HG02759 (cell line): ENCODE measurements at regions not wholly inside any gene's neighbourhood (a gene's known extent, or its start where the extent isn't known, plus 50 kb on each side); places are given as distances from the start of the nearest gene placed in this dataset.

Source experiments
- ATAC-seq: cut with Tn5 transposase; IDR thresholded peaks from one replicate; pipeline ENCODE4 v1.9.1; 2021; ENCODE audit warnings: mild to moderate bottlenecking, moderate library complexity; ENCODE audit not compliant: unreplicated experiment

DNA sequence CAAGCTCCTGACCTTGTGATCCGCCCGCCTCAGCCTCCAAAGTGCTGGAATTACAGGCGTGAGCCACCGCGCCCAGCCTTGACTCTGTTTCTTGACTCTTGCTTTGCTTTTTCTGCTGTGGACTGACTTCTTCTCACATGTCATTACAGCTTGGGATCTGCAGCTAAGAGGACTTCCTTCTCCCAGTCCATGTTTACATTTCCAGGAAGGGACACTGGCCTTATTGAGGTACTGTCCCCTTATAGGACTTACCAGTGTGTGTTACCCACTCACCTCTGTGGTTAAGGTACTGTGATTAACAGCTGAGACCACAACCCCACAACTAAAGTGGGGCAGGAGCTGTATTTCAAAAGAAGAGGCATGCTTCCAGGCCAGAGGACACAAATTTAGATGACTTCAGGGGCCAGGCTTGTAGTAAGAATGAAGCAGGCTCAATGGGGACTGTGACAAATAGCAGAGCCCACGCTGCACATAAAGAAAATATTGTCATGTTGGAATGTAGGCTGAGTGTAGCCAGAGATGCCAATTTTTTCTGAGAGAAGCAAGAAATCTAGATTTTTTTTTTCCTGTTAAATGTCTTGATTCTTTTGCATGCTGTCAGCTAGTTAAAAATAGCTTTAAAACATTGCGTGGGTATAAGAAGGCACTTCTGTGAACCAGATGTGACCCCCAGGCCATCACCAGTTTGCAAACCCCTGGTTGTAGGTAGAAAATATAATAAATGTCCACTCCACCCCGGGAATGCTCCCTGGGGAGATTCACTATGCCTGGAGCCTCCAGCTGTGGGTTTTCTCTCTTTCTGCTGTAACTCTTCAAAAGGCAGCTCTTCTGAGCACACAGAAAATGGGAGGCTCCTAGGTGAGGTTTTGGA lies 75.0 kb downstream of the PTPDC1 start:
- no peak for ATAC-seq

GRCh38 chr9:94160594-94161501 lies 76.6 kb downstream of the PTPDC1 start:
- ATAC-seq: no peak

GRCh38 chr9:94161673-94162072 lies 77.4 kb downstream of the PTPDC1 start:
- no peak for ATAC-seq

GRCh38 chr9:94164806-94165549 lies 80.7 kb downstream of the PTPDC1 start:
- no peak for ATAC-seq

- ATAC-seq: peak; percentile 87
Observed at GRCh38 chr9:94165592-94166235, 81.5 kb downstream of the PTPDC1 start.

- ATAC-seq: peak; percentile 67
Observed at GRCh38 chr9:94166236-94166975, 82.1 kb downstream of the PTPDC1 start.

DNA sequence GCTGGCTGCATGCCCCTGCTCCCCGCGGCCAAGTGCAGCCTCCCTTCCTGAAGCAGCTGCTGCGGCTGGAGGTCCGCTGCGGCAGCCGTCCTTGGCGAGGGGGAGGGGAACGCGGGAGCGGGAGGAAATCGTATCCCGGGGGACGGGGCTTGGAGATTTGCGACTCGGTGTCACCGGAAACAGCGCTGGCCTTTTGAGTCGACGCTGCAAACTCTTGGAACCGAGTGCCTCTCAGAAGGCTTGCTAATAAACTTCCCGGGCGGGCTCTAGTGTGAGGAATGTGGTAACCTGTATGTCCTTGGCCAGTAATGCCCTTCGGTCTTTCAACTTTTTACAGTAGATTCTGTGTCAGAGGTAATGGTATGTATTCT lies 82.7 kb downstream of the PTPDC1 start:
- ATAC-seq: no peak

GRCh38 chr9:94167376-94167890 lies 83.2 kb downstream of the PTPDC1 start:
- ATAC-seq: no peak

DNA sequence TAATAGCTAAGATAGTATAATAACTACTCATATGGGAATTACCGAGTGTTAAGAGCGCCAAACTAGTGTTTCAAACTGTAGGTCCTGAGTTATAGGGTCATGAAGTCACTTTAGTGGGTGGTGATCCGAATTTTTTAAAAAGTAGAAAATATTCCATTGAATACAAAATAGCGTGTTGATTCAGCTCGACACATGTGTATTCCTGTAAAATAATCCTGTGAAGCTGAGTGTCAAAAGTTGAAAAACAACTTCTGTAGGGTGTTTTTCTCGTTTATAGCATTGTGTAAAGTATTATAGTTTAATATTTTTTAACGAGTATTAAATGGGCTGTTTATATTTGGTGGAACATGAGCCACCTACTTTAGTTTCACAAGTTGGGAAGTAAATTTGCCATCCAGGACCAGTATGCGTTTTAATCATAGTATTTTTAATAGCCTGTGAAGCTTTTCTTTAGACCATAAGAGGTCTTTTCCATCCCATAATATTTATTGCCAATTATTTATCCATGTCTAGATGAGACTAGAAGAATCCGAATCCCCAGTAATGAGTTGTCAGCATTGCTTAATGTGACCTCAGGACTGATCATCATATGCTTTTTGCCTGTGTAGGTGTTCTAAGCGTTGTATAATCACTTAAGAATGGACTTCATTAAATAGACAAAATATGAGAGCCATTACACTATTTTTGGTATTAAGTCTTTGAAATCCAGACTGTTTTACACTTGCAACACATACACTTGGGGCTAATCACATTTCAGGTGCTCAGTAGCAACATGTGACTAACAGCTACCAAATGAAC lies 84.1 kb downstream of the PTPDC1 start:
- ATAC-seq: no peak

DNA sequence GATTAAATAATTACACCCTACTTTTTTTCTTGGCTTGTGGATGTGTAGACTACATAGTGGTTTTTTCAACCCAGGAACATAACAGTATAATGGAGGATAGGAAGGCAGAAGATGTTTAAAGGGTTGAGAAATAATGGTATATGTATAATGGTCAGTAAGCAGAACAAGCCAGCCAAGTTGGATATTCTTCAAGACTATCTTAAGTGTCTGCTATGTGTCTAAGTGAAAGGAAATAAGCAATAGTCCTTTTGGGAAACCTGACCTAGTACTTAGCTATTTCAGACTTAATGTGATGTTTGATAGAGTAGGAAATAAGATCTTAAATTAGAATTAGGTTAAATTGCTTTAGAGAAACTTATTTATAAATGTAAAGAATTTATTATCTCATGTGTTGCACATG lies 85.7 kb downstream of the PTPDC1 start:
- no peak for ATAC-seq

- peak; percentile 66 for ATAC-seq
Observed at GRCh38 chr9:94173632-94174031, 85.5 kb upstream of the ZNF169 start.

DNA sequence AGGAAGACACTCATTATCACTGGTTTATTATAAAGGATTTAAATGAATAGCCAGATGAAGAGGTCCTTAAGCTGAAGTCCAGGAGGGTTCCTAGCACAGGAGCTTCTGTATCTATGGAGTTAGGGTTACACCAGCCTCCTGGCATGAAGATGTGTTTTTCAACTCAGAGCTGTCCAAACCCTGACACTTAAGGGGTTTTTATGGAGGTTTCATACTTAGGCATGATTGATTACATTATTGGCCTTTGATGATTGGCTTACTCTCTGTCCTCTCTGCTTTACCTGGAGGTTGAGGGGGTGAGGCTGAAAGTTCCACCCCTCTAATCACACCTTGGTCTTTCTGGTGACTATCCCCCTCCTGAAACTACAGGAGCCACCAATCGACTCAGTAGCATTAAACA lies 84.9 kb upstream of the ZNF169 start:
- ATAC-seq: no peak

DNA sequence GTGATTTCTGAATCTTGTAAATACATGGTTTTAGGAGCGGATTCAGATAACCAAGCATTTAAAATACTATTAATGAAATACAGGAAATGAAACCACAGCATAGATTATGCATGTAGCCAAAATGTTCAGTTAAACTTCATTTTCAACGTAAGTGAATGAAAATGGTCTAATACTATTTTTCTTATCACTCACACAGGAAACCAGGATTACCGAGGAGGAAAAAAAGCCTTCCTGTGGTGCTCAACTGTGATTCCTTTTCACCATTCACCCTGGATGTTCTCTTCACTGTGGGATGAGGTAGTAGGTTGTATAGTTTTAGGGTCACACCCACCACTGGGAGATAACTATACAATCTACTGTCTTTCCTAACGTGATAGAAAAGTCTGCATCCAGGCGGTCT lies 83.4 kb upstream of the ZNF169 start:
- ATAC-seq: no peak

DNA sequence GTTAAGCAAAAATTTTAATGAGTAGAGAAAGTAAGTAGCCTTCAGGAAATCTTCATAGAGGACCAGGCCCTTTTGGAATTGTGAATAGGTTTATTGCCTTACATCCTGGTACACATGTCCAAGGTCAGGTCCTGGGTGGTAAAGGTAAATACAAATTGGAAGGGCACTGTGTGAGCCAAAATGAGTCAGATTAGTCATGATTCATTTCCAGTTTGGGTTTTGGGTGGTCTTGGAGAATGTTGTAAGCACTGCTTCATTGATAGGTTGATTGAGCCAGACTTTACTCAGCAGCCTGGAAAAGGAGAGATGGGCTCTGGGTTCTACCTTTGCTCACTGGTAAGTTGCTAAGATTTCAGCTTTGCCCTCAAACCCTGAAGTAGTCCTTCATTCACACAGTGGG lies 82.5 kb upstream of the ZNF169 start:
- no peak for ATAC-seq

DNA sequence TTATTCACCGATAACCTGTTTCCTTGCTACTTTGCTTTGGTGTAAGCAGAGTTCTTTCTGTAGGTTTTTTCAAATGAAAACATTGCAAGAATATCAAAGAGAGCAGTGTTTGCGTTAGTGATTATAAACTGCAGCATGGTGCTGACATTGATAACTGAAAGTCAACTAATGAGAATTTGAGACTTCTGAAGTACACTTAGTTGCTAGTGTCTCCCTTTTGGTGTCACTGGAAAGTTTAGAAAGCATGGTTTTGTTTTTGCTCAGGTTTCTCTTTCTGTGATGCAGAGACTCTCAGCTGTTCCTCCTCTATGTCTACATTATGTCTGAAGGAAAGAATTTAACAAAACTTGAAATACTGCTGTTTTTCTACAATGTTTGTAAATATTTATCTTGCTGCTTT lies 80.2 kb upstream of the ZNF169 start:
- peak; percentile 74 for ATAC-seq

DNA sequence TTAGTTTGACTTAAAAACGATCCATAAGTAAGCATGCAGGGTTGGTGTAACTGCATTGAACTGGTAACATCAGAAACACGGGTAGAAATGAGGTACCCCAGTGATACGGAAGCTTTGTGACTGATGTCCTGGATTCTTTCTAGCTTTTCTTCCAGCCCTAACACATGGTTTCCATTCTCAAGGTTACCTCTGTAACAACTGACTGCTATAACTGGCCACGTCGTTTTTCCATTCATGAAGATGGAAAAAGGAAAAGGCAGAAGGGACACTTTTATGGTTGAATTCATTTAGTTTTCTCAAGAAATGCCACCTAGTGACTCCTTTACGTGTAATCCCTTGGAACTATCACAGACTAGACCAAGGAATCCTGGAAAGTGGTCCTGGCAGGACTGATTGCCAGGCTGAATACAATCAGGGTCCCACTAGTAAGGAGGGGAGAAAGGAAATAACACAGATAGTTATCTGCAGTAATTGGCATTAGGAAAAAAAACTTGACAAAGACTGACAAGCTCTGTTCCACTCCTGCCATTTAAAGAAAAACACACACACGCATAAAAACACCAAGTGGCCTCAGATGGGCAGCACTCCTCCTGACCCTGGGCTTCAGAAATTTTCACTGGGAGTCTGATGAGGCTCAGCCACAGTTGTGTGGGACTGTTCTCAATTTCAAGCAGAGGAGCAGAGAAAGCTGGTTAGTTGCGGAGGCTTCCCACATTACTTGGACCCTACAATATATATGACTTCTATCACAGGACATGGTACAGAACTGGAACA lies 77.5 kb upstream of the ZNF169 start:
- no peak for ATAC-seq

GRCh38 chr9:94182532-94182931 lies 76.6 kb upstream of the ZNF169 start:
- ATAC-seq: no peak
